ENCODE measurements at regions not wholly inside any gene's neighbourhood (a gene's known extent, or its start where the extent isn't known, plus 50 kb on each side); places are given as distances from the start of the nearest gene placed in this dataset.
"Not testable (repeated sequence)": the region's sequence is repeated elsewhere in the genome, so short reads cannot be mapped to it uniquely, and the experiment has no call there.

- TF ChIP-seq, protein P1, sequence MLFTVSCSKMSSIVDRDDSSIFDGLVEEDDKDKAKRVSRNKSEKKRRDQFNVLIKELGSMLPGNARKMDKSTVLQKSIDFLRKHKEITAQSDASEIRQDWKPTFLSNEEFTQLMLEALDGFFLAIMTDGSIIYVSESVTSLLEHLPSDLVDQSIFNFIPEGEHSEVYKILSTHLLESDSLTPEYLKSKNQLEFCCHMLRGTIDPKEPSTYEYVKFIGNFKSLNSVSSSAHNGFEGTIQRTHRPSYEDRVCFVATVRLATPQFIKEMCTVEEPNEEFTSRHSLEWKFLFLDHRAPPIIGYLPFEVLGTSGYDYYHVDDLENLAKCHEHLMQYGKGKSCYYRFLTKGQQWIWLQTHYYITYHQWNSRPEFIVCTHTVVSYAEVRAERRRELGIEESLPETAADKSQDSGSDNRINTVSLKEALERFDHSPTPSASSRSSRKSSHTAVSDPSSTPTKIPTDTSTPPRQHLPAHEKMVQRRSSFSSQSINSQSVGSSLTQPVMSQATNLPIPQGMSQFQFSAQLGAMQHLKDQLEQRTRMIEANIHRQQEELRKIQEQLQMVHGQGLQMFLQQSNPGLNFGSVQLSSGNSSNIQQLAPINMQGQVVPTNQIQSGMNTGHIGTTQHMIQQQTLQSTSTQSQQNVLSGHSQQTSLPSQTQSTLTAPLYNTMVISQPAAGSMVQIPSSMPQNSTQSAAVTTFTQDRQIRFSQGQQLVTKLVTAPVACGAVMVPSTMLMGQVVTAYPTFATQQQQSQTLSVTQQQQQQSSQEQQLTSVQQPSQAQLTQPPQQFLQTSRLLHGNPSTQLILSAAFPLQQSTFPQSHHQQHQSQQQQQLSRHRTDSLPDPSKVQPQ (CRISPR knock-in tag; IDR thresholded peaks at IDR 0.05; ENCODE audit: borderline replicate concordance) = no peak
These were observed 65.2 kb upstream of the ARID1A start (continued) for GRCh38 chr1:26630634-26631033.

DNA sequence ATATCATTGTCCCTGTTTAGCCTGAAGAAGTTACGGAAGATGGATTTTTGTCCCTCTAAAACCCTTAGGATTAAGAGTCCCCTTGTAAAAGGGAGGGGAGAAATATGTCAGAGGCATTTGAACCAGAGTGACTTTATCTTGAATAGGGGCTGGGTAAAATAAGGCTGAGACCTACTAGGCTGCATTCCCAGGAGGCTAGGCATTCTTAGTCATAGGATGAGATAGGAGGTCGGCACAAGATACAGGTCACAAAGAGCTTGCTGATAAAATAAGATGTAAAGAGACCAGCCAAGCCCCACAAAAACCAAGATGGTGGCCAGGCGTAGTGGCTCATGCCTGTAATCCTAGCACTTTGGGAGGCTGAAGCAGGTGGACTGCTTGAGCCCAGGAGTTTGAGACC is 60.0 kb upstream of the ARID1A start:
- DNase-seq (ENCODE audit: extremely low read depth in 1 of 4, low spot score in 3 of 4) = peak in 1 of 4 experiments; percentile 75
- CTCF ChIA-PET (ENCODE audit: low intra/inter-chr PET ratio); H3K79me2 ChIP-seq (ENCODE audit: control insufficient read depth, insufficient read depth, low read length); H4K20me1 ChIP-seq (replicated peaks; ENCODE audit: control insufficient read depth, insufficient read depth, low read length); H3K9me1 ChIP-seq (ENCODE audit: control insufficient read depth, insufficient read depth, low read length); H3K27me3 ChIP-seq (ENCODE audit: control insufficient read depth in 2 of 2, insufficient read depth in 2 of 2, low read length in 2 of 2); in situ Hi-C loops (cut with MboI); H3K4me3 ChIP-seq; H3K9me3 ChIP-seq (replicated peaks; ENCODE audit: control insufficient read depth, insufficient read depth, low read depth, low read length); FAIRE-seq; H3K36me3 ChIP-seq (ENCODE audit: control insufficient read depth, insufficient read depth, low read length); TF ChIP-seq JUND (tag; IDR thresholded peaks at IDR 0.05; ENCODE audit: borderline replicate concordance, low read depth, low read length); JUN (CRISPR knock-in tag; IDR thresholded peaks at IDR 0.05; ENCODE audit: borderline replicate concordance); MYNN (CRISPR knock-in tag; IDR thresholded peaks at IDR 0.05): not testable (repeated sequence)
- 21% methylated on average over 3 of the region's 3 CpGs for WGBS (ENCODE audit: insufficient coverage, low coverage, missing lambda C conversion rate)
- peak; percentile 31 for ATAC-seq
- POLR2A ChIA-PET = interaction anchor here (0.7 to 5.6 kb wide), 5 partner anchors 31 to 676 kb away, joined by 3 to 32 read pairs (median 5); no protein-coding TSS in a partner anchor
- intact Hi-C loops (cut with micrococcal nuclease) = loop anchor here (1.0 kb wide), 1 partner anchor 57 kb away; no protein-coding TSS in a partner anchor
- TSS peak; percentile 96 for BruUV-seq (replicated peaks)
- H2AFZ ChIP-seq (ENCODE audit: low read depth, low read length) = peak overlapping the region; percentile 88
- H3K27ac ChIP-seq (ENCODE audit: extremely low read depth, low read depth, low read length) = peak overlapping the region; percentile 98
- H3K4me2 ChIP-seq (ENCODE audit: insufficient read depth, low read length) = peak overlapping the region; percentile 32; the same call in 1 of the 2 replicates
- H3K4me1 ChIP-seq (replicated peaks in 1 of 2; ENCODE audit: control insufficient read depth in 2 of 2, insufficient read depth in 2 of 2, low read length in 2 of 2) = peaks cover 18% of the 10 kb centered on the region in 2 experiments
- H3K9ac ChIP-seq (ENCODE audit: insufficient read depth in 1 of 2, low read depth in 2 of 2, low read length in 2 of 2) = 0 out of 4 replicates have a peak overlapping the region, but pooled peaks of 1 of the 2 experiments have one; percentile 10
- TF ChIP-seq TAL1 (IDR thresholded peaks at IDR 0.05) (peak; percentile 12; the same call in 1 of the 2 replicates), BHLHE40 (IDR thresholded peaks at IDR 0.05; ENCODE audit: low read length) (peak; percentile 51; the same call in 1 of the 2 replicates), JUND (IDR thresholded peaks at IDR 0.05; ENCODE audit: borderline replicate concordance, low read depth, low read length) (peak; percentile 68; the same call in 1 of the 2 replicates), MTA3 (IDR thresholded peaks at IDR 0.05; ENCODE audit: borderline replicate concordance) (0 out of 2 replicates have a peak, but pooled peaks have one; percentile 10), EP300 (IDR thresholded peaks at IDR 0.05; ENCODE audit: low read length) (peak; percentile 30; the same call in 1 of the 2 replicates), DPF2 (IDR thresholded peaks at IDR 0.05) (peak; percentile 76), RB1 (IDR thresholded peaks at IDR 0.05; ENCODE audit: low read depth) (peak; percentile 14; the same call in 1 of the 2 replicates), ELF2 (CRISPR knock-in tag; IDR thresholded peaks at IDR 0.05) (0 out of 2 replicates have a peak, but pooled peaks have one; percentile 34), MAX (CRISPR knock-in tag; IDR thresholded peaks at IDR 0.05) (0 out of 2 replicates have a peak, but pooled peaks have one; percentile 59), MECOM (CRISPR knock-in tag; IDR thresholded peaks at IDR 0.05) (peak; percentile 50), POLR2A (conservative IDR thresholded peaks at IDR 0.05) (peak; percentile 46; the same call in 1 of the 2 replicates), JUN (IDR thresholded peaks at IDR 0.05; ENCODE audit: borderline replicate concordance, low read depth, low read length) (0 out of 2 replicates have a peak, but pooled peaks have one; percentile 24), RCOR1 (IDR thresholded peaks at IDR 0.05; ENCODE audit: borderline replicate concordance in 1 of 2, low read depth in 2 of 2, low read length in 2 of 2) (peak in 1 of 2 experiments; percentile 65; a peak in 1 of 4 replicates), ZFP36 (IDR thresholded peaks at IDR 0.05; ENCODE audit: low read depth, low read length, partially characterized antibody) (peak; percentile 36), MYNN (IDR thresholded peaks at IDR 0.05) (peak; percentile 99), FOSL1 (tag; conservative IDR thresholded peaks at IDR 0.05) (peak; percentile 73), KDM1A (IDR thresholded peaks at IDR 0.05) (peak in 1 of 2 experiments; percentile 20; a peak in 1 of 4 replicates), CTBP1 (IDR thresholded peaks at IDR 0.05; ENCODE audit: borderline replicate concordance) (peak; percentile 67; the same call in 1 of the 2 replicates)
